K562 (cell line): ENCODE measurements at regions not wholly inside any gene's neighbourhood (a gene's known extent, or its start where the extent isn't known, plus 50 kb on each side); places are given as distances from the start of the nearest gene placed in this dataset.

Experiments
- ATAC-seq: fragments of 200-7000 bp; cut with Tn5 transposase; 3 replicates; pipeline ENCODE4 v1.9.1; 2020; ENCODE audit warnings: moderate library complexity
- BruUV-seq: library from RNA; stranded (reverse); fragments of 400-500 nt; replicated peaks from 2 replicates; lab custom pipeline; 2021; lab: Mats Ljungman, UMichigan
- CTCF ChIA-PET: fragments of 300-600 bp; formaldehyde crosslinking; extraction: SDS; loops from one replicate; lab custom pipeline; 2021; ENCODE audit warnings: low intra/inter-chr PET ratio; lab: Yijun Ruan, JAX
- POLR2A ChIA-PET: fragments of 300-600, 350-650 bp; sonication (Branson Sonifier 250); formaldehyde crosslinking; extraction: SDS; loops from one replicate; lab custom pipeline; 2021; ENCODE audit warnings: antibody characterized with exemption, inconsistent platforms; lab: Yijun Ruan, JAX
- DNase-seq, 4 experiments: peaks; one replicate each; pipeline versions ENCODE4 v3.0.0 to v3.0.0-alpha.2; 2011 to 2018; ENCODE audit warnings: low spot score in 3 of 4, mixed read lengths in 3 of 4; ENCODE audit errors: extremely low read depth in 1 of 4
- FAIRE-seq: peaks from 2 replicates; lab custom pipeline; 2011; peaks lifted over from hg19 to GRCh38; lab: Jason Lieb, UNC
- H2AFZ ChIP-seq: 2 replicates; pipeline ENCODE4 v1.6.0; 2011; ENCODE audit warnings: low read depth, low read length, control low read depth, inconsistent platforms
- H3K27ac ChIP-seq: fragments of 200-600 bp; 3 replicates; pipeline ENCODE4 v1.8.0; 2011; ENCODE audit warnings: low read depth, mild to moderate bottlenecking, control low read depth, inconsistent platforms, low read length, moderate library complexity, mixed read lengths; ENCODE audit errors: extremely low read depth
- H3K27me3 ChIP-seq, 2 experiments: fragments of 300-600 bp in 1 of 2; 2 replicates in 1 of 2; 3 replicates in 1 of 2; pipeline versions ENCODE4 v1.6.0 to v1.8.0; 2011; ENCODE audit warnings: inconsistent platforms in 2 of 2, low read length in 2 of 2, mild to moderate bottlenecking in 1 of 2, mixed read lengths in 1 of 2, moderate library complexity in 1 of 2; ENCODE audit not compliant: control insufficient read depth in 2 of 2, insufficient read depth in 2 of 2
- H3K36me3 ChIP-seq: fragments of 300-600 bp; 3 replicates; pipeline ENCODE4 v1.8.0; 2011; ENCODE audit warnings: mild to moderate bottlenecking, low read length, inconsistent platforms; ENCODE audit not compliant: control insufficient read depth, insufficient read depth
- H3K4me1 ChIP-seq, 2 experiments: fragments of 200-600 bp in 1 of 2; replicated peaks in 1 of 2; 2 replicates in 1 of 2; 3 replicates in 1 of 2; pipeline versions ENCODE4 v1.5.1 to v1.8.0; 2011; ENCODE audit warnings: inconsistent platforms in 2 of 2, low read length in 2 of 2, mild to moderate bottlenecking in 1 of 2, mixed read lengths in 1 of 2, moderate library complexity in 1 of 2; ENCODE audit not compliant: control insufficient read depth in 2 of 2, insufficient read depth in 2 of 2
- H3K4me2 ChIP-seq: 2 replicates; pipeline ENCODE4 v1.6.1; 2011; ENCODE audit warnings: low read length, control low read depth, inconsistent platforms, mixed read lengths; ENCODE audit not compliant: insufficient read depth
- H3K4me3 ChIP-seq: fragments of 200-600 bp; sonication (generic), shearing (Covaris generic); 2 replicates; pipeline ENCODE4 v1.5.1; 2016; ENCODE audit warnings: control low read depth, inconsistent platforms
- H3K79me2 ChIP-seq: fragments of 200-600 bp; 3 replicates; pipeline ENCODE4 v1.8.0; 2011; ENCODE audit warnings: low read length, inconsistent platforms; ENCODE audit not compliant: control insufficient read depth, insufficient read depth
- H3K9ac ChIP-seq, 2 experiments: 2 replicates each; pipeline versions ENCODE4 v1.6.0 to v1.6.1; 2011; ENCODE audit warnings: low read depth in 2 of 2, low read length in 2 of 2, control low read depth in 1 of 2, inconsistent platforms in 1 of 2, mild to moderate bottlenecking in 1 of 2, mixed read lengths in 1 of 2; ENCODE audit not compliant: insufficient read depth in 1 of 2
- H3K9me1 ChIP-seq: one replicate; pipeline ENCODE4 v1.6.0; 2011; ENCODE audit warnings: inconsistent platforms, mild to moderate bottlenecking, low read length, moderate library complexity; ENCODE audit not compliant: control insufficient read depth, insufficient read depth
- H3K9me3 ChIP-seq: replicated peaks from 2 replicates; pipeline ENCODE4 v1.5.1; 2011; ENCODE audit warnings: low read depth, low read length, inconsistent platforms; ENCODE audit not compliant: control insufficient read depth, insufficient read depth
- H4K20me1 ChIP-seq: replicated peaks from 2 replicates; pipeline ENCODE4 v1.6.1; 2011; ENCODE audit warnings: low read length, inconsistent platforms, mixed read lengths; ENCODE audit not compliant: control insufficient read depth, insufficient read depth
- C11orf30 ChIP-seq: fragments of 450-650 bp; IDR thresholded peaks from 2 replicates; pipeline ENCODE4 v1.6.1; 2016; ENCODE audit warnings: low read depth, mild to moderate bottlenecking
- GMEB1 ChIP-seq: fragments of 250-450 bp; sonication (Bioruptor Pico); IDR thresholded peaks from 2 replicates; pipeline ENCODE4 v1.4.0; 2020; ENCODE audit warnings: mild to moderate bottlenecking
- MECOM ChIP-seq: fragments of 250-450 bp; sonication (Bioruptor Pico); IDR thresholded peaks from 2 replicates; pipeline ENCODE4 v1.8.0; 2022; ENCODE audit warnings: inconsistent platforms
- ZNF124 ChIP-seq: sonication (generic); formaldehyde crosslinking; IDR thresholded peaks from 2 replicates; pipeline ENCODE4 v1.8.1; 2022; ENCODE audit warnings: missing genetic modification reagents
- ZNF316 ChIP-seq: fragments of 450-650 bp; IDR thresholded peaks from 2 replicates; pipeline ENCODE4 v1.6.1; 2016
- WGBS: fragments of 100-300 bp; shearing (Covaris generic); methylation state at CpG from one replicate; pipeline ENCODE4 v1.1.6; 2016; ENCODE audit warnings: low coverage, mixed read lengths; ENCODE audit not compliant: insufficient coverage; ENCODE audit errors: missing lambda C conversion rate; 5-methylcytosine and 5-hydroxymethylcytosine counted together
- in situ Hi-C: fragments of 300-500 bp; cut with MboI; formaldehyde crosslinking; loops from 4 replicates; pipeline ENCODE4 v1.15.0; 2018; ENCODE audit warnings: inconsistent platforms, mixed read lengths
- intact Hi-C: fragments of 100-400 bp; cut with micrococcal nuclease; formaldehyde crosslinking; loops from 2 replicates; pipeline ENCODE4 v1.14.2; 2022

GRCh38 chr6:113694278-113695077, 162.7 kb upstream of the MARCKS start:
- Histone ChIP-seq H3K9me1 (no peaks in the 10 kb centered on the region), H2AFZ (no peak overlapping the region), H3K36me3 (no peaks in the 10 kb centered on the region), H4K20me1 (no peaks in the 10 kb centered on the region), H3K9me3 (no peaks in the 10 kb centered on the region), H3K9ac (no peak overlapping the region), H3K4me3 (no peak overlapping the region), H3K27ac (no peak overlapping the region), H3K79me2 (no peaks in the 10 kb centered on the region), H3K4me2 (no peak overlapping the region), H3K4me1 (no peaks in the 10 kb centered on the region)
- ChIA-PET POLR2A (no interaction called here), CTCF (no interaction called here)
- 0% methylated on average over 2 of the region's 2 CpGs for WGBS
- ATAC-seq (no peak), FAIRE-seq (no peak)
- intact Hi-C loops, result no loop called here
- TF ChIP-seq C11orf30 (peak; percentile 25; the same call in 1 of the 2 replicates), GMEB1 (no peak), ZNF316 (peak; percentile 41; the same call in 1 of the 2 replicates), ZNF124 (CRISPR knock-in tag) (no peak), MECOM (CRISPR knock-in tag) (no peak)
- TF ChIP-seq, all 486 proteins: peak for 2
- DNase-seq, result no peak
- BruUV-seq, result no TSS peak
- in situ Hi-C loops, result no loop called here
- no peaks in the 10 kb centered on the region for H3K27me3 ChIP-seq
